CD14-positive monocyte (primary cell): ENCODE measurements at regions not wholly inside any gene's neighbourhood (a gene's known extent, or its start where the extent isn't known, plus 50 kb on each side); places are given as distances from the start of the nearest gene placed in this dataset.

ENCODE experiments used
- DNase-seq, 3 donors: peaks; one replicate each; pipeline ENCODE4 v3.0.0-alpha.2; 2011 to 2022
- H2AFZ ChIP-seq: 2 replicates; pipeline ENCODE4 v1.6.0; 2012; ENCODE audit warnings: mild to moderate bottlenecking, low read depth, low read length, inconsistent platforms; ENCODE audit not compliant: insufficient read depth, poor library complexity, severe bottlenecking
- H3K27ac ChIP-seq, 2 donors: 1 replicate in 1 of 2; 2 replicates in 1 of 2; pipeline ENCODE4 v1.5.1; 2012 to 2013; ENCODE audit warnings: low read length in 2 of 2, control low read depth in 1 of 2, inconsistent platforms in 1 of 2, low read depth in 1 of 2, mild to moderate bottlenecking in 1 of 2
- H3K27me3 ChIP-seq, 2 donors: one replicate each; pipeline versions ENCODE4 v1.6.0 to v1.6.1; 2011 to 2013; ENCODE audit warnings: low read length in 2 of 2; ENCODE audit not compliant: control insufficient read depth in 2 of 2, insufficient read depth in 2 of 2
- H3K36me3 ChIP-seq, 2 donors: replicated peaks in 1 of 2; 1 replicate in 1 of 2; 2 replicates in 1 of 2; pipeline versions ENCODE4 v1.5.1 to v1.6.1; 2012 to 2013; ENCODE audit warnings: low read length in 2 of 2, control low read depth in 1 of 2, inconsistent platforms in 1 of 2, mild to moderate bottlenecking in 1 of 2; ENCODE audit not compliant: insufficient read depth in 2 of 2, control insufficient read depth in 1 of 2
- H3K4me1 ChIP-seq, 2 donors: 1 replicate in 1 of 2; 2 replicates in 1 of 2; pipeline versions ENCODE4 v1.5.1 to v1.6.1; 2012 to 2013; ENCODE audit warnings: low read length in 2 of 2, control low read depth in 1 of 2, inconsistent platforms in 1 of 2, mild to moderate bottlenecking in 1 of 2, moderate library complexity in 1 of 2; ENCODE audit not compliant: insufficient read depth in 2 of 2, control insufficient read depth in 1 of 2
- H3K4me2 ChIP-seq: replicated peaks from 2 replicates; pipeline ENCODE3; 2012; ENCODE audit warnings: low read length, moderate library complexity, mild to moderate bottlenecking; ENCODE audit not compliant: poor library complexity, severe bottlenecking; ENCODE audit errors: extremely low read depth
- H3K4me3 ChIP-seq, 3 experiments: fragments of 200-600 bp in 1 of 3; sonication (generic) in 1 of 3; replicated peaks in 1 of 3; 1 replicate in 2 of 3; 2 replicates in 1 of 3; pipeline ENCODE4 v1.5.1; 2011 to 2013; ENCODE audit warnings: low read length in 3 of 3, mild to moderate bottlenecking in 3 of 3, control low read depth in 2 of 3, low read depth in 2 of 3, inconsistent platforms in 1 of 3, moderate library complexity in 1 of 3
- H3K79me2 ChIP-seq: 2 replicates; pipeline ENCODE4 v1.6.0; 2012; ENCODE audit warnings: mild to moderate bottlenecking, control low read depth, inconsistent platforms, low read length, moderate library complexity; ENCODE audit not compliant: insufficient read depth
- H3K9ac ChIP-seq: 2 replicates; pipeline ENCODE4 v1.6.0; 2017; ENCODE audit warnings: low read length, mild to moderate bottlenecking; ENCODE audit not compliant: insufficient read depth, poor library complexity, severe bottlenecking
- H3K9me3 ChIP-seq, 2 donors: replicated peaks in 1 of 2; 1 replicate in 1 of 2; 2 replicates in 1 of 2; pipeline versions ENCODE4 v1.5.1 to v1.6.1; 2012 to 2013; ENCODE audit warnings: low read length in 2 of 2, control low read depth in 1 of 2; ENCODE audit not compliant: control insufficient read depth in 1 of 2, insufficient read depth in 1 of 2
- H4K20me1 ChIP-seq: 2 replicates; pipeline ENCODE4 v1.6.0; 2012; ENCODE audit warnings: mild to moderate bottlenecking, low read length, control low read depth, moderate library complexity; ENCODE audit not compliant: insufficient read depth
- H3K27ac Mint-ChIP-seq, 7 donors: one replicate each; pipeline ENCODE4 v1.8.0; 2020; ENCODE audit warnings: mild to moderate bottlenecking in 7 of 7, mixed read lengths in 7 of 7, moderate library complexity in 6 of 7, inconsistent platforms in 2 of 7
- H3K27me3 Mint-ChIP-seq, 3 donors: one replicate each; pipeline ENCODE4 v1.8.0; 2021 to 2022; ENCODE audit warnings: low read depth in 3 of 3, mild to moderate bottlenecking in 3 of 3, mixed read lengths in 3 of 3, moderate library complexity in 3 of 3, inconsistent platforms in 1 of 3
- H3K36me3 Mint-ChIP-seq, 2 donors: one replicate each; pipeline ENCODE4 v1.8.0; 2020; ENCODE audit warnings: mixed read lengths in 2 of 2, inconsistent platforms in 1 of 2, mild to moderate bottlenecking in 1 of 2
- H3K4me1 Mint-ChIP-seq: one replicate; pipeline ENCODE4 v1.8.0; 2020; ENCODE audit warnings: mild to moderate bottlenecking, mixed read lengths
- H3K4me3 Mint-ChIP-seq, 2 donors: one replicate each; pipeline ENCODE4 v1.8.0; 2020; ENCODE audit warnings: mild to moderate bottlenecking in 2 of 2, mixed read lengths in 2 of 2, moderate library complexity in 1 of 2
- H3K9me3 Mint-ChIP-seq, 7 donors: one replicate each; pipeline ENCODE4 v1.8.0; 2020 to 2022; ENCODE audit warnings: mixed read lengths in 7 of 7, mild to moderate bottlenecking in 6 of 7, moderate library complexity in 6 of 7, inconsistent platforms in 2 of 7
- WGBS: methylation state at CpG from one replicate; pipeline ENCODE4 v1.1.5; 2013; ENCODE audit warnings: missing lambda C conversion rate; ENCODE audit not compliant: insufficient coverage; 5-methylcytosine and 5-hydroxymethylcytosine counted together
- intact Hi-C, 2 donors: fragments of 100-400 bp; cut with micrococcal nuclease; formaldehyde crosslinking; loops; one replicate each; pipeline versions ENCODE4 v1.15.0 to v1.15.1; 2023
- TF ChIP-seq, protein P1 (sequence below): fragments of 200-600 bp; IDR thresholded peaks from one replicate; pipeline ENCODE4 v1.8.0; 2022; ENCODE audit warnings: antibody characterized with exemption, mild to moderate bottlenecking

DNA sequence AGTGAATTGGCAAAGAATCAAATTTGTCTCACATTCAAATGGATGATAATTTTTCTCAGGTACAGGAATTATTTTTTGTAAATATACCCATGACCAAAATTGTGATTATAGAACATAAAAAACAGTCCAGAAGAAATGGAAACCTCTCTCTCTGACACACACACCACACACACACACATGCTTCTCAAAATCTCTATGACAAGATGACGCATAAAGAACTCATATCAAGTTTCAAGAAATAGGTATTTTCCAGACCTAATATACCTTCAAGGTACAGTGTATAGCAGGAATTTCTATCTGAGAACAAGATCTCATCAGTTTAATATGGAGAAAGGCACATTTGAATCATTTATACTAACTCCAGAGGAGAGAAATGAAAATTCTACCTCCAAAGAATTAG, 1069.1 kb upstream of the ALCAM start:
- no peak overlapping the region for H3K4me2 ChIP-seq
- Mint-ChIP-seq H3K27me3 (no peaks in the 10 kb centered on the region), H3K27ac (no peak overlapping the region), H3K4me1 (no peaks in the 10 kb centered on the region), H3K9me3 (peaks cover 0 to 8% (median 0%) of the 10 kb centered on the region in 7 donors), H3K36me3 (no peaks in the 10 kb centered on the region), H3K4me3 (no peak overlapping the region)
- DNase-seq: no peak
- no peaks in the 10 kb centered on the region for H3K36me3 ChIP-seq
- H3K79me2 ChIP-seq: no peaks in the 10 kb centered on the region
- H3K4me3 ChIP-seq: no peak overlapping the region
- no peak overlapping the region for H2AFZ ChIP-seq
- H3K27me3 ChIP-seq: no peaks in the 10 kb centered on the region
- H4K20me1 ChIP-seq: no peaks in the 10 kb centered on the region
- WGBS: no CpG with 5 or more reads among the region's 1 CpG
- no peaks in the 10 kb centered on the region for H3K4me1 ChIP-seq
- TF ChIP-seq, protein P1, sequence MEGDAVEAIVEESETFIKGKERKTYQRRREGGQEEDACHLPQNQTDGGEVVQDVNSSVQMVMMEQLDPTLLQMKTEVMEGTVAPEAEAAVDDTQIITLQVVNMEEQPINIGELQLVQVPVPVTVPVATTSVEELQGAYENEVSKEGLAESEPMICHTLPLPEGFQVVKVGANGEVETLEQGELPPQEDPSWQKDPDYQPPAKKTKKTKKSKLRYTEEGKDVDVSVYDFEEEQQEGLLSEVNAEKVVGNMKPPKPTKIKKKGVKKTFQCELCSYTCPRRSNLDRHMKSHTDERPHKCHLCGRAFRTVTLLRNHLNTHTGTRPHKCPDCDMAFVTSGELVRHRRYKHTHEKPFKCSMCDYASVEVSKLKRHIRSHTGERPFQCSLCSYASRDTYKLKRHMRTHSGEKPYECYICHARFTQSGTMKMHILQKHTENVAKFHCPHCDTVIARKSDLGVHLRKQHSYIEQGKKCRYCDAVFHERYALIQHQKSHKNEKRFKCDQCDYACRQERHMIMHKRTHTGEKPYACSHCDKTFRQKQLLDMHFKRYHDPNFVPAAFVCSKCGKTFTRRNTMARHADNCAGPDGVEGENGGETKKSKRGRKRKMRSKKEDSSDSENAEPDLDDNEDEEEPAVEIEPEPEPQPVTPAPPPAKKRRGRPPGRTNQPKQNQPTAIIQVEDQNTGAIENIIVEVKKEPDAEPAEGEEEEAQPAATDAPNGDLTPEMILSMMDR: no peak
- H3K9me3 ChIP-seq: peaks cover 0 to 6% of the 10 kb centered on the region in 2 donors
- H3K9ac ChIP-seq: no peak overlapping the region
- intact Hi-C loops: no loop called here
- H3K27ac ChIP-seq: no peak overlapping the region

DNA sequence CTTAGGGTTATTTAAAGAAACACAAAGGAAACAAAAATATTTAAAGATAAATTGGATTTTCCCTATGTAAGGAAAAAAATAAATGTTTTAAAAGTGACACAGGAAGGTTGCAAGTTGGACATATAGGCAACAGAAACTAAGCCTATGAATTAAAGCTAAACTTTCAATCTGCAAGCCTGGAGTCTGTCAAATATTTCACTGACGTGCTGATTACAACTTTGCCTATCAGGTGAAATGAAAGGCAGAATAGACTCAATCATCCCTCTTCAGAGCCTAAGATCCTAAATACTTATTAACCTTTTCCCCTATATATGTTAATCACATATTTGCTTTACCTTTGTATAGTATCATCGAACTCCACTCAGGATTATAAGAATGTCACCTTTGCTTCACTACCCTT, 1068.0 kb upstream of the ALCAM start:
- DNase-seq: no peak
- intact Hi-C loops: no loop called here
- WGBS: 100% methylated on average over 1 of the region's 2 CpGs
- Histone ChIP-seq H2AFZ (no peak overlapping the region), H3K4me3 (no peak overlapping the region), H3K27ac (no peak overlapping the region), H3K27me3 (no peaks in the 10 kb centered on the region), H4K20me1 (no peaks in the 10 kb centered on the region), H3K4me1 (no peaks in the 10 kb centered on the region), H3K4me2 (no peak overlapping the region), H3K9ac (no peak overlapping the region), H3K36me3 (no peaks in the 10 kb centered on the region), H3K79me2 (no peaks in the 10 kb centered on the region), H3K9me3 (peaks cover 0 to 6% of the 10 kb centered on the region in 2 donors)
- no peak overlapping the region for H3K27ac Mint-ChIP-seq
- no peak overlapping the region for H3K4me3 Mint-ChIP-seq
- TF ChIP-seq, protein P1: no peak
- no peaks in the 10 kb centered on the region for H3K4me1 Mint-ChIP-seq
- H3K36me3 Mint-ChIP-seq: no peaks in the 10 kb centered on the region
- H3K9me3 Mint-ChIP-seq: peaks cover 0 to 10% (median 3%) of the 10 kb centered on the region in 7 donors
- H3K27me3 Mint-ChIP-seq: no peaks in the 10 kb centered on the region
